ENCODE measurements at regions not wholly inside any gene's neighbourhood (a gene's known extent, or its start where the extent isn't known, plus 50 kb on each side); places are given as distances from the start of the nearest gene placed in this dataset.

DNA sequence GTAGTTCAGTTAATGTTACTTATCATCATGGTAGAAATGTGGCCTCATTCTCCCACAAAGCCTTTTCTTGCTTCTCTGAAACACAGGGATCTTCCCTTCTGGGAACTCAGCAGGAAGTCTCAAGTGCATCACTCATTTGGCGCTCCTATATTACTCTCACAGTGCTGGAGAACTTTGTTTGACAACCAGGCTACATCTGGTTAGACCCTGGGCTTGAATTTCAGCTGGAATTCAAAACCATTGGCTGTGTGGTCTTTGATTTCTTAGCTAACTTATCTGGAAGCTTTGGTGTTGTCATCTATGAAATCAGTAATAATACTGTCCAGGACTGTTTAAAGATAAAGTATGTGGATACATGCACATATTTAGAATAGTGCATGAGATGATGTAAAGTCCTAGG lies 1777.1 kb downstream of the MAT2B start:
- H3K4me2 ChIP-seq (ENCODE audit: low read depth, low read length): no peak overlapping the region
- H3K27me3 ChIP-seq (ENCODE audit: control insufficient read depth in 1 of 2, insufficient read depth in 2 of 2, low read length in 2 of 2): no peaks in the 10 kb centered on the region; a peak in 1 of 5 replicates
- WGBS (ENCODE audit: low lambda C conversion rate): 0% methylated on average over 1 of the region's 1 CpG
- no peak for ATAC-seq
- no peak overlapping the region for H3K27ac ChIP-seq (ENCODE audit: extremely low read length, insufficient read depth, low read length)
- no peak overlapping the region for H3K4me3 ChIP-seq (replicated peaks in 1 of 3; ENCODE audit: insufficient read depth in 1 of 3, low read depth in 2 of 3, low read length in 3 of 3)
- no peak for FAIRE-seq
- intact Hi-C loops (cut with micrococcal nuclease; ENCODE audit: unreplicated experiment) (no loop called here), in situ Hi-C loops (cut with HindIII; ENCODE audit: extremely low pct_ligation_motif_present, low pct_unique_long_range_greater_than_20kb) (no loop called here)
- no TSS peak for BruUV-seq (replicated peaks)
- TF ChIP-seq CBX5 (CRISPR knock-in tag; IDR thresholded peaks at IDR 0.05; ENCODE audit: borderline replicate concordance): no peak
- no peak for TF ChIP-seq ZNF644 (CRISPR knock-in tag; IDR thresholded peaks at IDR 0.05; ENCODE audit: low read depth)
- no peak for TF ChIP-seq ZFY (CRISPR knock-in tag; IDR thresholded peaks at IDR 0.05)
- no peak for TF ChIP-seq ZNF510 (CRISPR knock-in tag; IDR thresholded peaks at IDR 0.05; ENCODE audit: low read depth)
- TF ChIP-seq ZNF615 (CRISPR knock-in tag; IDR thresholded peaks at IDR 0.05; ENCODE audit: borderline replicate concordance): no peak
- no peak for TF ChIP-seq DR1 (CRISPR knock-in tag; IDR thresholded peaks at IDR 0.05)
- TF ChIP-seq, protein P1, sequence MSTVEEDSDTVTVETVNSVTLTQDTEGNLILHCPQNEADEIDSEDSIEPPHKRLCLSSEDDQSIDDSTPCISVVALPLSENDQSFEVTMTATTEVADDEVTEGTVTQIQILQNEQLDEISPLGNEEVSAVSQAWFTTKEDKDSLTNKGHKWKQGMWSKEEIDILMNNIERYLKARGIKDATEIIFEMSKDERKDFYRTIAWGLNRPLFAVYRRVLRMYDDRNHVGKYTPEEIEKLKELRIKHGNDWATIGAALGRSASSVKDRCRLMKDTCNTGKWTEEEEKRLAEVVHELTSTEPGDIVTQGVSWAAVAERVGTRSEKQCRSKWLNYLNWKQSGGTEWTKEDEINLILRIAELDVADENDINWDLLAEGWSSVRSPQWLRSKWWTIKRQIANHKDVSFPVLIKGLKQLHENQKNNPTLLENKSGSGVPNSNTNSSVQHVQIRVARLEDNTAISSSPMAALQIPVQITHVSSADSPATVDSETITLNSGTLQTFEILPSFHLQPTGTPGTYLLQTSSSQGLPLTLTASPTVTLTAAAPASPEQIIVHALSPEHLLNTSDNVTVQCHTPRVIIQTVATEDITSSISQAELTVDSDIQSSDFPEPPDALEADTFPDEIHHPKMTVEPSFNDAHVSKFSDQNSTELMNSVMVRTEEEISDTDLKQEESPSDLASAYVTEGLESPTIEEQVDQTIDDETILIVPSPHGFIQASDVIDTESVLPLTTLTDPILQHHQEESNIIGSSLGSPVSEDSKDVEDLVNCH (CRISPR knock-in tag; IDR thresholded peaks at IDR 0.05): no peak
- no peak for TF ChIP-seq CBX2 (IDR thresholded peaks at IDR 0.05; ENCODE audit: low read depth, low read length)
- no peak for TF ChIP-seq CBX2 (CRISPR knock-in tag; IDR thresholded peaks at IDR 0.05; ENCODE audit: low read depth)
- H2AFZ ChIP-seq (ENCODE audit: low read length): no peak overlapping the region
- H3K79me2 ChIP-seq (ENCODE audit: insufficient read depth, low read length): no peaks in the 10 kb centered on the region
- no peak for DNase-seq (ENCODE audit: low spot score)
- POLR2A ChIA-PET: no interaction called here
- no peaks in the 10 kb centered on the region for H4K20me1 ChIP-seq (ENCODE audit: insufficient read depth, low read length)
- no peaks in the 10 kb centered on the region for H3K36me3 ChIP-seq (replicated peaks in 1 of 2; ENCODE audit: control insufficient read depth in 1 of 2, insufficient read depth in 2 of 2, low read length in 2 of 2)
- peaks cover 89% of the 10 kb centered on the region for H3K9me3 ChIP-seq (ENCODE audit: low read length)
- no peak overlapping the region for H3K9ac ChIP-seq (ENCODE audit: insufficient read depth, low read depth, low read length)
- H3K4me1 ChIP-seq (ENCODE audit: insufficient read depth, low read length): no peaks in the 10 kb centered on the region
- CTCF ChIA-PET (ENCODE audit: low intra/inter-chr PET ratio, low total read pairs): no interaction called here
